Activated naive CD4-positive, alpha-beta T cell treated with anti-CD3 and anti-CD28 coated beads, Interleukin-2, amount 50 U/mL, for 72 hours (primary cell): ENCODE measurements at regions not wholly inside any gene's neighbourhood (a gene's known extent, or its start where the extent isn't known, plus 50 kb on each side); places are given as distances from the start of the nearest gene placed in this dataset.

Source experiments
- ATAC-seq, 2 donors: fragments of 150-1000 bp; cut with Tn5 transposase; 2 replicates each; pipeline ENCODE4 v1.10.0; 2021; ENCODE audit warnings: mild to moderate bottlenecking in 2 of 2, moderate library complexity in 2 of 2
- DNase-seq, 2 donors: peaks; one replicate each; pipeline ENCODE4 v3.0.0; 2021 to 2022; ENCODE audit warnings: low spot score in 2 of 2
- H3K27ac Mint-ChIP-seq, 2 donors: one replicate each; pipeline ENCODE4 v1.8.0; 2022; ENCODE audit warnings: mild to moderate bottlenecking in 2 of 2, mixed read lengths in 2 of 2
- H3K36me3 Mint-ChIP-seq, 2 donors: one replicate each; pipeline ENCODE4 v1.8.0; 2022; ENCODE audit warnings: mixed read lengths in 2 of 2
- H3K9me3 Mint-ChIP-seq, 2 donors: one replicate each; pipeline ENCODE4 v1.8.0; 2022; ENCODE audit warnings: mixed read lengths in 2 of 2

GRCh38 chr11:92347454-92347853 lies 122.8 kb downstream of the FAT3 start:
- H3K9me3 Mint-ChIP-seq, result peaks cover 4 to 6% of the 10 kb centered on the region in 2 donors
- DNase-seq (no peak), ATAC-seq (no peak)
- peaks cover 0 to 4% of the 10 kb centered on the region in 2 donors for H3K36me3 Mint-ChIP-seq
- no peak overlapping the region for H3K27ac Mint-ChIP-seq

GRCh38 chr11:92349486-92350156 lies 125.0 kb downstream of the FAT3 start:
- ATAC-seq (no peak), DNase-seq (no peak)
- H3K9me3 Mint-ChIP-seq, result peaks cover 0 to 7% of the 10 kb centered on the region in 2 donors
- H3K27ac Mint-ChIP-seq, result no peak overlapping the region
- peaks cover 0 to 4% of the 10 kb centered on the region in 2 donors for H3K36me3 Mint-ChIP-seq

- no peak for ATAC-seq
- DNase-seq, result no peak
- Mint-ChIP-seq H3K36me3 (no peaks in the 10 kb centered on the region), H3K27ac (no peak overlapping the region), H3K9me3 (peaks cover 4 to 7% of the 10 kb centered on the region in 2 donors)
Measured at GRCh38 chr11:92357344-92357743, 132.7 kb downstream of the FAT3 start.

GRCh38 chr11:92357841-92358240 lies 133.2 kb downstream of the FAT3 start:
- DNase-seq, result no peak

GRCh38 chr11:92361551-92361950 lies 136.9 kb downstream of the FAT3 start:
- no peaks in the 10 kb centered on the region for H3K36me3 Mint-ChIP-seq
- ATAC-seq (no peak), DNase-seq (no peak)
- peaks cover 0 to 4% of the 10 kb centered on the region in 2 donors for H3K9me3 Mint-ChIP-seq
- no peak overlapping the region for H3K27ac Mint-ChIP-seq

More at GRCh38 chr11:92357841-92358240, 133.2 kb downstream of the FAT3 start:
- Mint-ChIP-seq H3K27ac (no peak overlapping the region), H3K9me3 (peaks cover 4% of the 10 kb centered on the region in 2 donors), H3K36me3 (no peaks in the 10 kb centered on the region)
- ATAC-seq, result no peak

- no peak for ATAC-seq
- no peak for DNase-seq
- Mint-ChIP-seq H3K36me3 (no peaks in the 10 kb centered on the region), H3K9me3 (peaks cover 0 to 4% of the 10 kb centered on the region in 2 donors), H3K27ac (no peak overlapping the region)
Measured at GRCh38 chr11:92362989-92363388, 138.4 kb downstream of the FAT3 start.

GRCh38 chr11:92364177-92364576 lies 139.6 kb downstream of the FAT3 start:
- no peaks in the 10 kb centered on the region for H3K36me3 Mint-ChIP-seq
- H3K27ac Mint-ChIP-seq, result no peak overlapping the region
- DNase-seq (no peak), ATAC-seq (no peak)
- peaks cover 0 to 4% of the 10 kb centered on the region in 2 donors for H3K9me3 Mint-ChIP-seq

GRCh38 chr11:92376146-92376599 lies 151.6 kb downstream of the FAT3 start:
- Mint-ChIP-seq H3K9me3 (peaks cover 4 to 10% of the 10 kb centered on the region in 2 donors), H3K27ac (no peak overlapping the region), H3K36me3 (no peaks in the 10 kb centered on the region)
- no peak for DNase-seq
- no peak for ATAC-seq

- DNase-seq, result no peak
- H3K27ac Mint-ChIP-seq, result no peak overlapping the region
- peaks cover 4 to 9% of the 10 kb centered on the region in 2 donors for H3K9me3 Mint-ChIP-seq
- ATAC-seq, result no peak
- H3K36me3 Mint-ChIP-seq, result no peaks in the 10 kb centered on the region
Measured at GRCh38 chr11:92376680-92377079, 152.1 kb downstream of the FAT3 start.

- Mint-ChIP-seq H3K36me3 (no peaks in the 10 kb centered on the region), H3K9me3 (peaks cover 4% of the 10 kb centered on the region in 2 donors), H3K27ac (no peak overlapping the region)
- DNase-seq (no peak), ATAC-seq (no peak)
Measured at GRCh38 chr11:92380882-92381281, 156.3 kb downstream of the FAT3 start.

- ATAC-seq, result no peak
- H3K36me3 Mint-ChIP-seq, result no peaks in the 10 kb centered on the region
Measured at GRCh38 chr11:92382311-92382710, 157.7 kb downstream of the FAT3 start.

GRCh38 chr11:92383430-92383829 lies 158.8 kb downstream of the FAT3 start:
- Mint-ChIP-seq H3K27ac (no peak overlapping the region), H3K36me3 (no peaks in the 10 kb centered on the region), H3K9me3 (peaks cover 4 to 12% of the 10 kb centered on the region in 2 donors)
- no peak for DNase-seq
- ATAC-seq, result no peak

More at GRCh38 chr11:92382311-92382710, 157.7 kb downstream of the FAT3 start:
- DNase-seq, result no peak
- peaks cover 4 to 10% of the 10 kb centered on the region in 2 donors for H3K9me3 Mint-ChIP-seq
- no peak overlapping the region for H3K27ac Mint-ChIP-seq

GRCh38 chr11:92384358-92384757 lies 159.7 kb downstream of the FAT3 start:
- H3K27ac Mint-ChIP-seq, result no peak overlapping the region
- ATAC-seq (no peak), DNase-seq (no peak)
- no peaks in the 10 kb centered on the region for H3K36me3 Mint-ChIP-seq
- H3K9me3 Mint-ChIP-seq, result peaks cover 4 to 12% of the 10 kb centered on the region in 2 donors

GRCh38 chr11:92384802-92385201 lies 160.2 kb downstream of the FAT3 start:
- Mint-ChIP-seq H3K27ac (no peak overlapping the region), H3K9me3 (peaks cover 4 to 9% of the 10 kb centered on the region in 2 donors), H3K36me3 (no peaks in the 10 kb centered on the region)
- ATAC-seq (no peak), DNase-seq (no peak)

- H3K36me3 Mint-ChIP-seq, result no peaks in the 10 kb centered on the region
- no peak overlapping the region for H3K27ac Mint-ChIP-seq
- H3K9me3 Mint-ChIP-seq, result peaks cover 0 to 8% of the 10 kb centered on the region in 2 donors
- ATAC-seq (no peak), DNase-seq (no peak)
Measured at GRCh38 chr11:92386577-92386976, 162.0 kb downstream of the FAT3 start.

- Mint-ChIP-seq H3K36me3 (no peaks in the 10 kb centered on the region), H3K9me3 (peaks cover 0 to 8% of the 10 kb centered on the region in 2 donors)
- ATAC-seq, result no peak
Measured at GRCh38 chr11:92387859-92388258, 163.2 kb downstream of the FAT3 start.

GRCh38 chr11:92388380-92388779 lies 163.8 kb downstream of the FAT3 start:
- DNase-seq (no peak), ATAC-seq (no peak)
- H3K27ac Mint-ChIP-seq, result no peak overlapping the region
- no peaks in the 10 kb centered on the region for H3K36me3 Mint-ChIP-seq
- peaks cover 0 to 8% of the 10 kb centered on the region in 2 donors for H3K9me3 Mint-ChIP-seq

More at GRCh38 chr11:92387859-92388258, 163.2 kb downstream of the FAT3 start:
- no peak overlapping the region for H3K27ac Mint-ChIP-seq
- no peak for DNase-seq

GRCh38 chr11:92390783-92391182 lies 166.2 kb downstream of the FAT3 start:
- no peak for DNase-seq
- no peak overlapping the region for H3K27ac Mint-ChIP-seq
- H3K36me3 Mint-ChIP-seq, result no peaks in the 10 kb centered on the region
- peaks cover under 1 to 8% of the 10 kb centered on the region in 2 donors for H3K9me3 Mint-ChIP-seq
- no peak for ATAC-seq
